SU-DHL-6 (cell line): ENCODE measurements at regions not wholly inside any gene's neighbourhood (a gene's known extent, or its start where the extent isn't known, plus 50 kb on each side); places are given as distances from the start of the nearest gene placed in this dataset.

ENCODE experiments used
- CTCF ChIP-seq: fragments of 200-600 bp; sonication (generic); IDR thresholded peaks from one replicate; pipeline ENCODE4 v1.5.1; 2017; ENCODE audit warnings: antibody characterized with exemption, mild to moderate bottlenecking, low read length, moderate library complexity; ENCODE audit not compliant: insufficient read depth, poor library complexity, severe bottlenecking
- EZH2phosphoT487 ChIP-seq: fragments of 200-600 bp; sonication (generic), shearing (Covaris generic); conservative IDR thresholded peaks from 2 replicates; pipeline ENCODE4 v1.6.1; 2018; ENCODE audit warnings: mild to moderate bottlenecking, antibody characterized with exemption, low read length, moderate library complexity, mixed read lengths

GRCh38 chr10:111148025-111148424 is 71.2 kb downstream of the ADRA2A start:
- TF ChIP-seq CTCF (no peak), EZH2phosphoT487 (no peak)
